Spleen (tissue), 11 donors: ENCODE measurements at regions not wholly inside any gene's neighbourhood (a gene's known extent, or its start where the extent isn't known, plus 50 kb on each side); places are given as distances from the start of the nearest gene placed in this dataset.

Experiments
- DNase-seq: peaks from one replicate; pipeline ENCODE4 v3.0.0-alpha.2; 2020
- H3K27ac ChIP-seq, 8 donors: fragments of 200-600 bp; sonication (generic) in 7 of 8; 1 replicate in 4 of 8; 2 replicates in 4 of 8; pipeline versions ENCODE4 v1.5.0 to v1.8.0; 2016 to 2021; ENCODE audit warnings: inconsistent platforms in 4 of 8, mild to moderate bottlenecking in 4 of 8, moderate library complexity in 1 of 8
- H3K27me3 ChIP-seq, 7 donors: fragments of 200-600 bp; sonication (generic) in 6 of 7; replicated peaks in 1 of 7; 1 replicate in 4 of 7; 2 replicates in 3 of 7; pipeline versions ENCODE4 v1.5.0 to v1.8.0; 2016 to 2021; ENCODE audit warnings: inconsistent platforms in 3 of 7, mild to moderate bottlenecking in 1 of 7
- H3K36me3 ChIP-seq, 6 donors: fragments of 200-600 bp; sonication (generic) in 5 of 6; 1 replicate in 4 of 6; 2 replicates in 2 of 6; pipeline versions ENCODE4 v1.5.0 to v1.8.0; 2016 to 2021; ENCODE audit warnings: inconsistent platforms in 2 of 6
- H3K4me1 ChIP-seq, 6 donors: fragments of 200-600 bp; sonication (generic) in 5 of 6; 1 replicate in 3 of 6; 2 replicates in 3 of 6; pipeline versions ENCODE4 v1.5.0 to v1.8.0; 2016 to 2021; ENCODE audit warnings: inconsistent platforms in 3 of 6
- H3K4me3 ChIP-seq, 8 donors: fragments of 200-600 bp; sonication (generic) in 7 of 8; 1 replicate in 4 of 8; 2 replicates in 4 of 8; pipeline versions ENCODE4 v1.5.0 to v1.8.0; 2016 to 2021; ENCODE audit warnings: inconsistent platforms in 4 of 8, mild to moderate bottlenecking in 4 of 8, moderate library complexity in 2 of 8
- H3K9me3 ChIP-seq, 8 donors: fragments of 200-600 bp; sonication (generic) in 7 of 8; 1 replicate in 4 of 8; 2 replicates in 4 of 8; pipeline versions ENCODE4 v1.5.0 to v1.8.0; 2016 to 2021; ENCODE audit warnings: inconsistent platforms in 4 of 8
- CTCF ChIP-seq, 11 experiments: fragments of 200-600 bp in 7 of 11; fragments of 450-650 bp in 4 of 11; sonication (generic) in 4 of 11; IDR thresholded peaks in 8 of 11; conservative IDR thresholded peaks in 3 of 11; 1 replicate in 7 of 11; 2 replicates in 4 of 11; pipeline versions ENCODE4 v1.4.0 to v1.8.0; 2016 to 2021; ENCODE audit warnings: antibody characterized with exemption in 11 of 11, inconsistent platforms in 4 of 11, mild to moderate bottlenecking in 1 of 11
- POLR2A ChIP-seq, 3 donors: fragments of 450-650 bp; IDR thresholded peaks; one replicate each; pipeline ENCODE4 v1.5.1; 2017; ENCODE audit warnings: antibody characterized with exemption in 3 of 3, mild to moderate bottlenecking in 1 of 3
- POLR2AphosphoS5 ChIP-seq, 3 donors: sonication (generic); formaldehyde crosslinking; IDR thresholded peaks; one replicate each; pipeline ENCODE4 v1.5.1; 2017; ENCODE audit warnings: antibody characterized with exemption in 3 of 3
- WGBS, 5 donors: extraction: QIAGEN DNeasy Blood & Tissue Kit in 3 of 5; methylation state at CpG; one replicate each; pipeline versions ENCODE4 v1.1.5 to v1.1.7; 2013 to 2018; 5-methylcytosine and 5-hydroxymethylcytosine counted together
- intact Hi-C: fragments of 100-400 bp; cut with DNase I; formaldehyde crosslinking; loops from one replicate; pipeline ENCODE4 v1.15.0; 2023; ENCODE audit warnings: low total_unique reads
- donor health status: healthy with polysubstance abuse.
- donor health status: DM: no; HTN: no; CAD: no; lungs with moderate emphysema.
- donor health status: DM: no; HTN: no; CAD: no.
- donor health status: Bipolar disorder and iron deficiency.
- donor health status: healthy.
- donor health status: DM: no; HTN: no; CAD: no.
- donor health status: DM: yes; HTN: yes; CAD: no.

- TF ChIP-seq CTCF (IDR thresholded peaks at IDR 0.05 in 8 of 11, conservative IDR thresholded peaks at IDR 0.05 in 3 of 11) (no peak), POLR2AphosphoS5 (IDR thresholded peaks at IDR 0.05) (no peak), POLR2A (IDR thresholded peaks at IDR 0.05) (no peak)
- no peaks in the 10 kb centered on the region for H3K4me1 ChIP-seq
- DNase-seq: no peak
- intact Hi-C loops: no loop called here
- H3K27ac ChIP-seq: no peak overlapping the region
- WGBS, 5 donors: 85 to 95% (median 94%) methylated on average over 7 of the region's 7 CpGs
- no peak overlapping the region for H3K4me3 ChIP-seq
- no peaks in the 10 kb centered on the region for H3K27me3 ChIP-seq
- no peaks in the 10 kb centered on the region for H3K36me3 ChIP-seq
- H3K9me3 ChIP-seq: peaks cover 0 to 23% (median 16%) of the 10 kb centered on the region in 8 donors
Measured at GRCh38 chr6:15801912-15802311, 139.1 kb upstream of the DTNBP1 start.

- no peak overlapping the region for H3K27ac ChIP-seq
- no peak overlapping the region for H3K4me3 ChIP-seq
- TF ChIP-seq CTCF (IDR thresholded peaks at IDR 0.05 in 8 of 11, conservative IDR thresholded peaks at IDR 0.05 in 3 of 11) (no peak), POLR2A (IDR thresholded peaks at IDR 0.05) (no peak)
- no peaks in the 10 kb centered on the region for H3K27me3 ChIP-seq
- peaks cover 0 to 23% (median 16%) of the 10 kb centered on the region in 8 donors for H3K9me3 ChIP-seq
- H3K4me1 ChIP-seq: peaks cover 0 to 1% (median 0%) of the 10 kb centered on the region in 6 donors
- no peak for DNase-seq
- 90 to 96% (median 92%) methylated on average over 11 of the region's 11 CpGs for WGBS, 5 donors
- intact Hi-C loops: no loop called here
- no peaks in the 10 kb centered on the region for H3K36me3 ChIP-seq
Measured at GRCh38 chr6:15800841-15801617, 138.2 kb upstream of the DTNBP1 start.

- Histone ChIP-seq H3K27ac (no peak overlapping the region), H3K4me1 (peaks cover 0 to 5% (median 0%) of the 10 kb centered on the region in 6 donors), H3K36me3 (no peaks in the 10 kb centered on the region), H3K27me3 (no peaks in the 10 kb centered on the region), H3K4me3 (no peak overlapping the region), H3K9me3 (peaks cover 0 to 23% (median 16%) of the 10 kb centered on the region in 8 donors)
- TF ChIP-seq CTCF (IDR thresholded peaks at IDR 0.05 in 8 of 11, conservative IDR thresholded peaks at IDR 0.05 in 3 of 11) (no peak), POLR2A (IDR thresholded peaks at IDR 0.05) (no peak), POLR2AphosphoS5 (IDR thresholded peaks at IDR 0.05) (no peak)
- intact Hi-C loops: no loop called here
- no peak for DNase-seq
- 59 to 83% (median 78%) methylated on average over 2 of the region's 2 CpGs for WGBS, 5 donors
Measured at GRCh38 chr6:15798533-15799255, 135.9 kb upstream of the DTNBP1 start.

GRCh38 chr6:15796844-15797243 lies 134.0 kb upstream of the DTNBP1 start:
- Histone ChIP-seq H3K36me3 (no peaks in the 10 kb centered on the region), H3K9me3 (peaks cover 0 to 23% (median 16%) of the 10 kb centered on the region in 8 donors), H3K4me1 (peaks cover 0 to 6% (median 0%) of the 10 kb centered on the region in 6 donors), H3K4me3 (no peak overlapping the region), H3K27ac (peak overlapping the region in 4 of 8 donors; percentile 35 to 60 (median 52)), H3K27me3 (no peaks in the 10 kb centered on the region)
- intact Hi-C loops: no loop called here
- TF ChIP-seq POLR2A (IDR thresholded peaks at IDR 0.05): no peak
- no peak for TF ChIP-seq POLR2AphosphoS5 (IDR thresholded peaks at IDR 0.05)
- TF ChIP-seq CTCF (IDR thresholded peaks at IDR 0.05 in 8 of 11, conservative IDR thresholded peaks at IDR 0.05 in 3 of 11): no peak
- DNase-seq: no peak
- 54 to 94% (median 88%) methylated on average over 5 of the region's 5 CpGs for WGBS, 5 donors
